A549 (cell line): ENCODE measurements at regions not wholly inside any gene's neighbourhood (a gene's known extent, or its start where the extent isn't known, plus 50 kb on each side); places are given as distances from the start of the nearest gene placed in this dataset.

ENCODE experiments used
- CHD2 ChIP-seq: fragments of 150-350 bp; IDR thresholded peaks from 2 replicates; pipeline ENCODE4 v1.6.1; 2014; ENCODE audit warnings: low read length; ENCODE audit not compliant: partially characterized antibody
- CTCF ChIP-seq: fragments of >200 bp; sonication (Bioruptor Twin); formaldehyde crosslinking; IDR thresholded peaks from 3 replicates; pipeline ENCODE4 v1.5.1; 2016
- TF ChIP-seq, protein P1 (sequence below): IDR thresholded peaks from 2 replicates; pipeline ENCODE4 v1.6.1; 2012

- no peak for TF ChIP-seq CTCF
- no peak for TF ChIP-seq CHD2
- TF ChIP-seq, protein P1, sequence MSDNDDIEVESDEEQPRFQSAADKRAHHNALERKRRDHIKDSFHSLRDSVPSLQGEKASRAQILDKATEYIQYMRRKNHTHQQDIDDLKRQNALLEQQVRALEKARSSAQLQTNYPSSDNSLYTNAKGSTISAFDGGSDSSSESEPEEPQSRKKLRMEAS = no peak
Measured at GRCh38 chr13:106636492-106636891, 68.6 kb upstream of the ARGLU1 start.
